ENCODE measurements at regions not wholly inside any gene's neighbourhood (a gene's known extent, or its start where the extent isn't known, plus 50 kb on each side); places are given as distances from the start of the nearest gene placed in this dataset.
A peak's percentile ranks its signal among the peaks of the same experiment; 100 is the strongest.

- H3K4me2 ChIP-seq (ENCODE audit: low read depth, low read length), result no peak overlapping the region
- H3K36me3 ChIP-seq (ENCODE audit: control insufficient read depth, insufficient read depth, low read length), result no peaks in the 10 kb centered on the region
- no peak overlapping the region for H2AK5ac ChIP-seq (ENCODE audit: low read depth, low read length)
- no peak overlapping the region for H2BK15ac ChIP-seq (ENCODE audit: low read depth, low read length)
- no peak overlapping the region for H2BK120ac ChIP-seq (ENCODE audit: low read depth, low read length)
- H3K23ac ChIP-seq (ENCODE audit: low read depth, low read length), result no peak overlapping the region
- no peak overlapping the region for H3K9ac ChIP-seq (ENCODE audit: low read depth, low read length)
- peak; percentile 57 for ATAC-seq (ENCODE audit: low read depth)
- H2BK20ac ChIP-seq (ENCODE audit: low read depth, low read length), result no peak overlapping the region
- TF ChIP-seq CEBPB (IDR thresholded peaks at IDR 0.05; ENCODE audit: low read depth, low read length) (no peak), FOS (IDR thresholded peaks at IDR 0.05; ENCODE audit: low read depth, low read length) (no peak), CTCF (conservative IDR thresholded peaks at IDR 0.05; ENCODE audit: low read depth, low read length) (no peak), SMC3 (IDR thresholded peaks at IDR 0.05; ENCODE audit: low read depth, low read length) (no peak), RFX5 (IDR thresholded peaks at IDR 0.05; ENCODE audit: low read depth, low read length) (no peak), CHD1 (IDR thresholded peaks at IDR 0.05; ENCODE audit: low read depth, low read length) (no peak), MAFK (IDR thresholded peaks at IDR 0.05; ENCODE audit: low read depth, low read length) (no peak), NFE2L2 (IDR thresholded peaks at IDR 0.05; ENCODE audit: low read depth, low read length) (no peak), POLR2A (IDR thresholded peaks at IDR 0.05; ENCODE audit: low read depth, low read length) (no peak), RAD21 (IDR thresholded peaks at IDR 0.05; ENCODE audit: low read length) (no peak), USF2 (IDR thresholded peaks at IDR 0.05; ENCODE audit: low read depth, low read length) (no peak), ELK1 (IDR thresholded peaks at IDR 0.05; ENCODE audit: borderline replicate concordance, low read depth, low read length) (no peak), RCOR1 (IDR thresholded peaks at IDR 0.05; ENCODE audit: insufficient replicate concordance, low read length) (no peak), MAZ (IDR thresholded peaks at IDR 0.05; ENCODE audit: borderline replicate concordance, low read depth, low read length) (no peak), MXI1 (IDR thresholded peaks at IDR 0.05; ENCODE audit: borderline replicate concordance, low read depth, low read length) (no peak), BHLHE40 (IDR thresholded peaks at IDR 0.05; ENCODE audit: low read depth, low read length) (no peak)
- no peak overlapping the region for H2AFZ ChIP-seq (replicated peaks; ENCODE audit: low read length, poor library complexity)
- no peak overlapping the region for H2AK9ac ChIP-seq (replicated peaks; ENCODE audit: low read depth, low read length, poor library complexity)
- no peak overlapping the region for H3K27ac ChIP-seq (ENCODE audit: insufficient read depth, low read length)
- no peaks in the 10 kb centered on the region for H3K9me3 ChIP-seq (ENCODE audit: control insufficient read depth, insufficient read depth, low read length)
- dilution Hi-C loops (cut with HindIII; ENCODE audit: low sequenced_read_pairs, unreplicated experiment), result no loop called here
- no peaks in the 10 kb centered on the region for H4K20me1 ChIP-seq (ENCODE audit: insufficient read depth, low read length)
- H3K4ac ChIP-seq (ENCODE audit: low read depth, low read length), result no peak overlapping the region
- no peaks in the 10 kb centered on the region for H3K79me1 ChIP-seq (ENCODE audit: low read depth in 1 of 2, low read length in 2 of 2)
- H3K27me3 ChIP-seq (ENCODE audit: control insufficient read depth, insufficient read depth, low read length), result no peaks in the 10 kb centered on the region
- H2BK5ac ChIP-seq (ENCODE audit: low read depth, low read length, poor library complexity, severe bottlenecking), result no peak overlapping the region
- in situ Hi-C loops (cut with MboI; ENCODE audit: low sequenced_read_pairs), result loop anchor here (10.0 kb wide), 1 partner anchor 1256 kb away; no protein-coding TSS in a partner anchor
- BruUV-seq (replicated peaks), result no TSS peak
- no peak overlapping the region for H3K56ac ChIP-seq (ENCODE audit: extremely low read depth, insufficient read depth, low read length)
- no peak overlapping the region for H4K5ac ChIP-seq (ENCODE audit: low read depth, low read length)
- ChIA-PET POLR2A (ENCODE audit: unreplicated experiment) (no interaction called here), CTCF (no interaction called here)
- intact Hi-C loops (cut with micrococcal nuclease), result loop anchor here (10.0 kb wide), 1 partner anchor 766 kb away; no protein-coding TSS in a partner anchor
- no peak for DNase-seq
- H3K9me1 ChIP-seq (ENCODE audit: insufficient read depth, low read length), result no peaks in the 10 kb centered on the region
- no peak overlapping the region for H4K91ac ChIP-seq (ENCODE audit: insufficient read depth, low read depth, low read length)
- no peak overlapping the region for H3K14ac ChIP-seq (replicated peaks; ENCODE audit: low read depth, low read length)
- no peak overlapping the region for H4K8ac ChIP-seq (ENCODE audit: low read depth in 2 of 2, low read length in 2 of 2)
- peaks cover 3% of the 10 kb centered on the region for H3K4me1 ChIP-seq (ENCODE audit: control insufficient read depth, insufficient read depth, low read length)
- H3K4me3 ChIP-seq (ENCODE audit: insufficient read depth, low read depth, low read length), result no peak overlapping the region
- H3K18ac ChIP-seq (ENCODE audit: low read depth, low read length), result no peak overlapping the region
Measured at GRCh38 chr7:116120839-116121238, 89.5 kb upstream of the TES start.
